Fibroblast of the conjunctiva (primary cell): ENCODE measurements at regions not wholly inside any gene's neighbourhood (a gene's known extent, or its start where the extent isn't known, plus 50 kb on each side); places are given as distances from the start of the nearest gene placed in this dataset.

Source experiments
- DNase-seq: peaks from one replicate; pipeline ENCODE4 v3.0.0-alpha.2; 2010; ENCODE audit warnings: low read depth

- DNase-seq, result no peak
Measured at GRCh38 chr1:57722285-57722978, 298.6 kb upstream of the DAB1 start.

DNA sequence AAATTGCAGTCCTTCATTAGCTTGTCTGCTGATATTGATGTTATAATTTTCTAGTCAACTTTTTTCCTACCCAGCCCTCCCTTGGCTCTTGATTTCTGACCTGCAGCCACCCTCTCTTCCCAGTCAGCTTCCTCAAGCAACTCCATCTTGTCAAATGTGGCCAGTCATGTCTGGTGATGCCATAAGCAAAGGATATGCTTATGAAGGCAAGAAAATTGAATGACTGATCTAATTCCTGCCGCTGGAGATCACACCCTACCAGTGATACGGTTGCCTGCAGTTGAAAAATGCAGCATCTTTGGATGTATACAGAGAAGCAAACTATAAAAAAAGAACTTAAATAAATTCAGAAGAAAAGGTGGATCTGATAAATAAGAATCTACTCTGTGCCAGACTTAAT is 297.1 kb upstream of the DAB1 start:
- DNase-seq, result no peak

DNA sequence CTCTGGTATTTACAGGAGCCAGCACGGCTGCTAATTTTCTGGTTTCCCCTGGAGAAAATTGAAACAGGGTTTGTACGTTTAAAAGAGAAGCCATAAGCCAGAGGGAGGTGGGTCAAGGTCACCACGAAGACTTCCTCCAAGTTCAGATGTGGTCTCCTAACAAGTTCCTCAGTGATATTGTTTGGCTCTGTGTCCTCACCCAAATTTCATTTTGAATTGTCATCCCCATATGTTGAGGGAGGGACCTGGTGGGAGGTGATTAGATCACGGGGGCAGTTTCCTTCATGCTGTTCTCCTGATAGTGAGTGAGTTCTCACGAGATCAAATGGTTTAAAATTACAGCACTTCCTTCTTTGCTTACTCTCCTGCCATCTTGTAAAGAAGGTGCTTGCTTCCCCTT is 295.4 kb upstream of the DAB1 start:
- DNase-seq, result no peak

GRCh38 chr1:57713501-57713900 is 289.6 kb upstream of the DAB1 start:
- no peak for DNase-seq

DNA sequence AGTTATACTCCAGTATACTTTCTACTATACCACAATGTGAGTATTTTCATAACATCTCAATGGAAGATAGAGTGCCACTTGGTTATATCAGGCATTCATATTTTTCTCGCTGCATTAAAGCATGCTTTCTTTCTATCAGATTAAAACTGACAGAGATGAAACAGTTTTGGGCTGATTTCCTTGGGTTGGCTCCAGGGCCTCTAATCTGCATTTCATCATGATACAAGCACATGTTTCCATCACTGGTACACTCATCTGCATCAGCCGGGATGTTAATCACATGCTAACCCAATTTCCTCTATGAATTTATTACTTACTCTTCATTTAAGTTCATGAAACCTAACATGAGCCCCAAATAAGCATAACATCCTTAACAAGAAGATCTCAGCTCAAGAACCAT is 289.0 kb upstream of the DAB1 start:
- DNase-seq, result no peak

DNA sequence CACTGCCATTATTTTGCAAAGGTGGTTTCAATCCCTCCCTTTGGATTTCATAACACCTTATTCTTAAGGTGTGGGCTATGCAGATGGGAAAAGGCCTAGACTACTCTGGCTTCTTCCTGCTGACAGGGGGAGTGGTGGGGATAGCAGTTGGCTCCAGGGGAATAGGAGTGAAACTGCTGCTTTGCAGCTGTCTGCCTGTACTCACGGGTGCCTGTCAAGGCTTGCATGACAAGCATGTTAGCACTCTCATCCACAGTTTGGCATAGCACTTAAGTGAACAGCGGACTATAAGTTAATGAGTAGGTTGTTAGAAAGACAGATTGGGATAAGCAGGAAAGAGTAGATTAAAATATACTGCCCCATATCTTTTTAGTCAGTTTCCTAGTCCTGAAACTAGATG is 287.5 kb upstream of the DAB1 start:
- DNase-seq, result no peak

GRCh38 chr1:57707631-57708030 is 283.8 kb upstream of the DAB1 start:
- DNase-seq, result no peak

DNA sequence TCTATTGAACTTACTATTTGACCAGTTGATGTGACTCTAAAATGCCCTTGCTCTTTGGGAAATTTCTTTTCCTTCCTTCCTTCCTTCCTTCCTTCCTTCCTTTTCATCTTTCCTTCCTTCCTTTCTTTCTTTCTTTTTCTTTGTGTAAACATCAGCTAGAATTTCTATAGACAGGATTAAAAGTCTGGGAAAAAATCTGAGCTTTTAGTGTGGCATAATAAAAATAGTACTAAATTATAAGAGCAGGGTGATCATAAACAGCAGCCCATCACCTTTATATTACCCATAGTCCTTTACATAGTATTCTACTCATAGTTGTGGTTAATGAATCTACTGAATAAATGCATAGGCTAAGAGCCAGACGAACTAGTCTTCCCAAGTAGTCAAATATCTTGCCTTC is 281.0 kb upstream of the DAB1 start:
- DNase-seq, result no peak

DNA sequence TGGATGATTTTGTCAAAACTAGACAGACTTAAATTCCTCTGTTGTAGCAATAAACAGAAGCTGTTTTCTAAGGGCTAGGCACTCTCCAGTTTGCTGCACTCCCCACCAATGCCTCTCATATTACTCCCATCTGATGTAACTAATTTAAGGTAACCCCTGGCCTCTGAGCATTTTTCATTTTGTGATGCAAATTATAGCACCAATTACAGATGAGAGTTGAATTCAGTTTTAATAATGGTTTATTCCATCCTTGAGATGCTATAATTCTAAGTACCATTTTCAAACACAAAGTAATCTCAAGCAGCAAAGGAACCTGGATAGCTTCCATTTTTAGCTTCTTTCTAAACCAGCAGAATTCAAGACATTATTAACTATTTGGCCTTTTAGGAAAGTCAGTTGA is 280.4 kb upstream of the DAB1 start:
- DNase-seq, result no peak

DNA sequence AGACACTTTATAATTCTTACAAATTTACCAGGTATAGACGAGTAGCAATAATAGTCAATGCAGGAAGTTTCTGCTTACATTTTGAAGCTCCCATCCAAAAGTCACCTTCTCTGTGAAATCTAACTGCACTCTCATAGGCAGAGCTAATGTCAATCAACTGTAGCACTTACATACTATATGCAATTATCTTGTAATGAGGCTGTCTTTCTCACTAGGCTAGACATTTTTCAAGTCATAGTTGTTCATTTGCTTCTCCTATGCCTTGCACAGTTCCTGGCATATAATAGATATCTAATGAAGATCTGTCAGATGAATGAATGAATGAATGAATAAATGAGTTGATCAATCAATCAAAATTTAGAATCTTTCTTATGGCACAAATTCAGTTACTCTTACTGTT is 273.0 kb upstream of the DAB1 start:
- no peak for DNase-seq

GRCh38 chr1:57696043-57696442 is 272.2 kb upstream of the DAB1 start:
- no peak for DNase-seq

- DNase-seq, result no peak
Measured at GRCh38 chr1:57686306-57686705, 262.4 kb upstream of the DAB1 start.

GRCh38 chr1:57683037-57683942 is 259.4 kb upstream of the DAB1 start:
- no peak for DNase-seq

DNA sequence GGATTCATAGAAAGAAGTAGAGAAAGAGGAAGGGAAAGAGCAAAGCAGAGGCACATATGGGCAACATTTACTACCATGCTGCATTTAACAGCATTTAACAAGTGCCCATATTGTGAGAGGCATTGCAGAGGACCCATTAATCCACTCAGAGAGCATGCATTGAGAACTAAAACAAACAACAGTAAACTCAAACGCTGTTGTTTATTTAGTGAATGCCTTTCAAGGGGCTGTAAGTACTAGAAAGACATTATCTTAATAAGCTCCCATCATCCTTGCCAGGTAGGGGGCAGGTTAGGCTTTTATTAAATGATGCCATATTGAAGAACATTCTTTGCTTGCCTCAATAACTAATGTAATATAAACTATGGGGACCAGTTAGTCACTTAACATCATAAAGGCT is 254.3 kb upstream of the DAB1 start:
- DNase-seq, result no peak

DNA sequence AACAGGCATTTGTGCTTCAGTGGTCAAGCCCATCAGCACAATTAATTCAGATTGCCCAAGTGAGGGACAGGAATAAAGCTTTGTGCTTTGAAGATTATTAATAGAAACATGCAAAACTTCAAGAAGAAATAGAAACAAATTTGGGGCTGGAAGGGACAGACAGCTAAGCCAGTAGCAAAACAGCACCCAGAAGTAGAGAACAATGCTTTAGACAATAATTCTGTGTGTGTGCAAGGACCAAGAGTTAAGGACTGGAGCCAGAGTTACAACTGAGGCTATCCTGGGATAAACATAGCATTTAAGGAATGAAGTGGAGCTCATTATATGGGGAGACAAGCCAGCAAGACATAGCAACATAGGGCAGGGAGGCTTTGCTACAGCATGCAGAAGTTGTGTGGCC is 251.9 kb upstream of the DAB1 start:
- DNase-seq, result no peak

DNA sequence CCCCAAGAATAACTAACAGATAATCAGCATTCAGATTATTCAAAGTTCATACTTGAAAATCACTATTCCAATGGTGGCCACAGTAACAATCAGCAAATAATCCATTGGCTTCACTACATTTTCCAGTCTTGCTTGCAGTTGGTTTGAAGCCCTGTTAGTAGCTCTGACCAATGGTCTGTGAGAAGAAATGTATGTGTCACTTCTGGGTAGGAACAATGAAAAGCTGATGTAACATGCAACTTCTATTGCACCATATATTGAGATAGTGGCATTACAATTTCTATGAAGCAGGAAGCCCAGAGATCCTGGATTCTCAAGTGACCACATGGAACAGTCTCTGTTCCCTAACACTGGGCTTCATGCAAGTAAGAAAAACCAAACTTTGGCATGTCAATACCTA is 250.9 kb upstream of the DAB1 start:
- DNase-seq, result no peak

GRCh38 chr1:57672346-57673140 is 248.7 kb upstream of the DAB1 start:
- no peak for DNase-seq

GRCh38 chr1:57671750-57672149 is 247.9 kb upstream of the DAB1 start:
- no peak for DNase-seq

DNA sequence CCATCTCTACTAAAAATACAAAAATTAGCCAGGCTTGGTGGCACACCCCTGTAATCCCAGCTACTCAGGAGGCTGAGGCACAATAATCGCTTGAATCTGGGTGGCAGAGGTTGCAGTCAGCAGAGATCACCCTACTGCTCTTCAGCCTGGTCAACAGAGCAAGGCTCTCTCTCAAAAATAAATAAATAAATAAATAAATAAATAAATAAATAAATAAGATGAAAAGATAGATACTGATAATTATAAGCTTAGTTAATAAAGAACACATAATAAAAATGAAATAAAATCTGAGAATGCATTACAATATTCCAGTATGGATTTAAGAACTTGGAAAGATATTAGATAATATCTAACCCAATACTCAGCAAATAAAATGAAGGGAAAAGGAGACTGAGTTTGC is 235.9 kb upstream of the DAB1 start:
- no peak for DNase-seq

- no peak for DNase-seq
Measured at GRCh38 chr1:57655161-57655560, 231.3 kb upstream of the DAB1 start.

DNA sequence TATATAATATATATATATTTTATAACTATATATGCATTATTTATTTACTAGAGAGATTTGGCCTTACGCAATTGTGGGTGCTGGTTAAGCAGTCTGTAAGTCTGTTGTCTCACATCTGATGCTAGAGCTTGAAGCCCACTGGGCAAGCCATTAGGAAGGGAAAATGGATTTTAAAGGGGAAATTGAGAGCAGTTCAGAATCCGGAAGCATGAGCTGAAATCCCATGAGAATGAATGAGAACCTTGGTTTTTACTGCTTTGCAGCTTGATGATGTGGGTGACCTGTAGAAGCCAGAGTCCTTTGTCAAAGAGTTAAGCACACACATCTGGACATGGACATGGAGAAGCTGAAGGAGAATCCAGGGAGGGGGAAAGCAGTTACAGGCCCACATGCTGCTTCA is 220.8 kb upstream of the DAB1 start:
- no peak for DNase-seq

DNA sequence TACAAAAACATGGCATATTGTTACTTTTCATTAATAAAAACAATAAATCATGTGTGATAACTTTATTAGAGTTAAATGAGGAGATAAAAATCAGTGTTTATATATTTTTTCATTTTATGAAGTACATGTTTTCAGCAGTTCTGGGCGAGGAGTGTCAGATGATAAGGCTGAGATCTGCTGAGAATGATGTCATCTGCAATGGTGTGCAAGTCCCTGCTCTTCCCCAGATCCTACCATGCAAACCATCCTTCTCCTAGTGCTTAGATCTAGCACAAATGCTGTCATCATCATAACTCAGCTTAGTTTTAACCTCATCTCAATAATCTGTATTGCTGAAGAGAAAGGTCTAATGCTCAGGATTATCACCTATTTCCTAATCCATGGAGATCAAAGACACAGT is 214.4 kb upstream of the DAB1 start:
- DNase-seq, result no peak

DNA sequence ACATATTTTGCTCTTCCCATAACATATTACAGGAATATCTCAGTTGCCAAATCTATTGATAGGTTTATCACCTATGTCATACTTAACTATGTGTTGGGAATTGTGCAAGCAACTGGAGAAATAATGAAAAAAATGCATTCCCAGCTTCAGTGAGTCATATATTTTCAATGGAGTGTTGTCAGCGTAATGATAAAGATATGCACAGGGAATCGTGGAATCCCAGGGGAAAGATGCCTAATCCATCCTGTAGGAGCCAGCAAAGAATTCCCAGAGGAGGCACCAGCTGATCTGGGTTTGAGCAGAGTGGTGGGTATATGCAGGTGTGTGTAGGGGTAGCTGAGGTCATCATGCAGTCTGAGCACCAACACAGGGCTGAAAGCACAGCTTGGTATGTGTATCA is 213.3 kb upstream of the DAB1 start:
- no peak for DNase-seq
